GM10266 (cell line): ENCODE measurements at regions not wholly inside any gene's neighbourhood (a gene's known extent, or its start where the extent isn't known, plus 50 kb on each side); places are given as distances from the start of the nearest gene placed in this dataset.
"Not testable (repeated sequence)": the region's sequence is repeated elsewhere in the genome, so short reads cannot be mapped to it uniquely, and the experiment has no call there.

Experiments
- DNase-seq: peaks from one replicate; pipeline ENCODE4 v3.0.0; 2012; ENCODE audit errors: extremely low spot score
- CTCF ChIP-seq: IDR thresholded peaks from 2 replicates; pipeline ENCODE4 v1.5.1; 2012; ENCODE audit warnings: mild to moderate bottlenecking, low read depth; ENCODE audit not compliant: control insufficient read depth, insufficient read depth; ENCODE audit errors: missing control alignments

- no peak for TF ChIP-seq CTCF
- no peak for DNase-seq
Measured at GRCh38 chr7:79636849-79637248, 183.4 kb upstream of the MAGI2 start.

- not testable (repeated sequence) for DNase-seq
Measured at GRCh38 chr7:79625921-79626320, 172.5 kb upstream of the MAGI2 start.

GRCh38 chr7:79624336-79624735 is 170.9 kb upstream of the MAGI2 start:
- DNase-seq, result no peak
- no peak for TF ChIP-seq CTCF

- DNase-seq, result no peak
- no peak for TF ChIP-seq CTCF
Measured at GRCh38 chr7:79622781-79623180, 169.3 kb upstream of the MAGI2 start.

GRCh38 chr7:79620291-79620690 is 166.8 kb upstream of the MAGI2 start:
- TF ChIP-seq CTCF, result no peak
- no peak for DNase-seq

GRCh38 chr7:79619216-79619615 is 165.7 kb upstream of the MAGI2 start:
- no peak for DNase-seq
- no peak for TF ChIP-seq CTCF

- DNase-seq, result no peak
- no peak for TF ChIP-seq CTCF
Measured at GRCh38 chr7:79615871-79616640, 162.6 kb upstream of the MAGI2 start.

- TF ChIP-seq CTCF, result no peak
- no peak for DNase-seq
Measured at GRCh38 chr7:79615466-79615865, 162.0 kb upstream of the MAGI2 start.
